ENCODE measurements at regions not wholly inside any gene's neighbourhood (a gene's known extent, or its start where the extent isn't known, plus 50 kb on each side); places are given as distances from the start of the nearest gene placed in this dataset.

DNA sequence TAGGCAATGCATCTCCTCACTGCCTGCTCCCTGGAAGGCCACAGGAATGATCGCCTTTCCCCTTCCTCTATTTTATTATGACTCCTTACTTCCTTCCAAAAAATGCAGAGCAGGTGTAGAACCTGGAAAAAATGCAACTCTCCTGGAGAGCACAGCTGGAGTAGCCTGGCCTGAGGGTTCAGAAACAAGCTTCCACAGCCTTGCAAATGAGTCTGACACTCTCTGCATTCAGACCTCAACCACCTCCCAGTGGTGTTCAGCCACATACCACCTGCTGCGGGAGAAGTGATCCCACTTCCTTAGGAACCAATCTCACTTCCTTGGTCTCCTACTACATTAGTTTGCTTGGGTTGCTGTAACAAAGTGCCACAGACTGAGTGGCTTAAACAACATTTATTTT lies 368.1 kb upstream of the NOCT start:
- TF ChIP-seq ZBTB7A (IDR thresholded peaks at IDR 0.05; ENCODE audit: low read depth) (no peak), CEBPB (IDR thresholded peaks at IDR 0.05) (no peak), TEAD4 (IDR thresholded peaks at IDR 0.05) (no peak), EGR1 (IDR thresholded peaks at IDR 0.05) (no peak), CREB1 (IDR thresholded peaks at IDR 0.05; ENCODE audit: low read depth) (no peak), REST (IDR thresholded peaks at IDR 0.05; ENCODE audit: low read depth) (no peak), TAF1 (IDR thresholded peaks at IDR 0.05; ENCODE audit: low read depth) (no peak), EP300 (IDR thresholded peaks at IDR 0.05; ENCODE audit: borderline replicate concordance) (no peak), NFIC (IDR thresholded peaks at IDR 0.05) (no peak)
- TF ChIP-seq, protein P1, sequence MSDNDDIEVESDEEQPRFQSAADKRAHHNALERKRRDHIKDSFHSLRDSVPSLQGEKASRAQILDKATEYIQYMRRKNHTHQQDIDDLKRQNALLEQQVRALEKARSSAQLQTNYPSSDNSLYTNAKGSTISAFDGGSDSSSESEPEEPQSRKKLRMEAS (IDR thresholded peaks at IDR 0.05), result no peak

Data from Ishikawa (cell line).